Stomach (tissue), 8 donors: ENCODE measurements at regions not wholly inside any gene's neighbourhood (a gene's known extent, or its start where the extent isn't known, plus 50 kb on each side); places are given as distances from the start of the nearest gene placed in this dataset.

ENCODE experiments used
- DNase-seq, 2 donors: peaks; one replicate each; pipeline versions ENCODE4 v3.0.0 to v3.0.0-alpha.2; 2013 to 2019
- H3K27ac ChIP-seq, 5 donors: fragments of 200-600 bp in 4 of 5; sonication (generic) in 4 of 5; one replicate each; pipeline ENCODE4 v1.5.1; 2013 to 2019; ENCODE audit warnings: mild to moderate bottlenecking in 1 of 5, moderate library complexity in 1 of 5
- H3K27me3 ChIP-seq, 3 donors: fragments of 200-600 bp; sonication (generic); one replicate each; pipeline ENCODE4 v1.5.1; 2017 to 2019; ENCODE audit warnings: mixed run types in 1 of 3
- H3K36me3 ChIP-seq, 4 donors: fragments of 200-600 bp; sonication (generic); 1 replicate in 3 of 4; 2 replicates in 1 of 4; pipeline ENCODE4 v1.5.1; 2016 to 2019
- H3K4me1 ChIP-seq, 4 donors: fragments of 200-600 bp; sonication (generic); one replicate each; pipeline ENCODE4 v1.5.1; 2016 to 2019
- H3K4me3 ChIP-seq, 4 donors: fragments of 200-600 bp; sonication (generic) in 3 of 4; one replicate each; pipeline ENCODE4 v1.5.1; 2016 to 2019; ENCODE audit warnings: mild to moderate bottlenecking in 1 of 4
- H3K9me3 ChIP-seq, 4 donors: fragments of 200-600 bp; sonication (generic); one replicate each; pipeline ENCODE4 v1.5.1; 2016 to 2019
- EP300 ChIP-seq: sonication (generic); formaldehyde crosslinking; IDR thresholded peaks from one replicate; pipeline ENCODE4 v1.6.1; 2017; ENCODE audit warnings: antibody characterized with exemption
- POLR2A ChIP-seq, 4 donors: fragments of 450-650 bp; IDR thresholded peaks; one replicate each; pipeline ENCODE4 v1.6.1; 2016; ENCODE audit warnings: antibody characterized with exemption in 4 of 4, control low read depth in 2 of 4, mild to moderate bottlenecking in 1 of 4, moderate library complexity in 1 of 4
- POLR2AphosphoS5 ChIP-seq, 3 donors: sonication (generic); formaldehyde crosslinking; IDR thresholded peaks; one replicate each; pipeline ENCODE4 v1.6.1; 2016; ENCODE audit warnings: antibody characterized with exemption in 3 of 3
- WGBS, 5 donors: extraction: QIAGEN DNeasy Blood & Tissue Kit in 3 of 5; methylation state at CpG; one replicate each; pipeline versions ENCODE4 v1.1.5 to v1.1.7; 2013 to 2018; 5-methylcytosine and 5-hydroxymethylcytosine counted together
- intact Hi-C: fragments of 100-400 bp; cut with DNase I; formaldehyde crosslinking; loops from one replicate; pipeline ENCODE4 v1.15.1; 2023; ENCODE audit warnings: low total_unique reads
- TF ChIP-seq, protein P1 (sequence below), 7 experiments: fragments of 450-650 bp in 4 of 7; fragments of 200-600 bp in 3 of 7; sonication (generic) in 3 of 7; IDR thresholded peaks; one replicate each; pipeline ENCODE4 v1.5.1; 2016 to 2019; ENCODE audit warnings: antibody characterized with exemption in 7 of 7, control low read depth in 2 of 7, mild to moderate bottlenecking in 1 of 7
- donor health status: healthy with polysubstance abuse.
- donor health status: Bipolar disorder and iron deficiency.
- donor health status: healthy.

DNA sequence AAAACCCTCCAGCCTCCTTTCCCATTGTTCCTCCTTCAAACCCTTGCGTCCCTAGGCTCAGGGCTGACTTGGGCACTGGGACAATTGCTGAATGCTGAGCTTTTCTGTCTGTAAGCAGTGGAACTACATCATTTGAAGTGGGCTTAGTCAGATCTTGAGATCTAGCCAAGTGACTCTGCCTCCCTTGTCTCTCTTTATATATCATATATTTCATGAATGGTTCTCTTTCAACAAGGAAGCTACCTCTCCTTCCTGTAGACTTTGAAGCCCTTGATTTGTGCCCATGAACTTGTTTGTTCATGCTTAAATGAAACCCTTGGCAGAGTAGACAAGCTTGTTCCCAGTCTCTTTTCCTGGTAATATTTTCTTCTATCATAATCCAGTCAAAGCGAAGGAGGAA lies 60.0 kb upstream of the KIF13A start:
- no peaks in the 10 kb centered on the region for H3K27me3 ChIP-seq
- no peak for DNase-seq
- 67 to 85% (median 73%) methylated on average over 2 of the region's 2 CpGs for WGBS, 5 donors
- intact Hi-C loops: no loop called here
- no peak overlapping the region for H3K4me3 ChIP-seq
- peaks cover 5 to 9% (median 7%) of the 10 kb centered on the region in 4 donors for H3K4me1 ChIP-seq
- no peak overlapping the region for H3K27ac ChIP-seq
- H3K9me3 ChIP-seq: no peaks in the 10 kb centered on the region
- no peak for TF ChIP-seq EP300
- TF ChIP-seq, protein P1, sequence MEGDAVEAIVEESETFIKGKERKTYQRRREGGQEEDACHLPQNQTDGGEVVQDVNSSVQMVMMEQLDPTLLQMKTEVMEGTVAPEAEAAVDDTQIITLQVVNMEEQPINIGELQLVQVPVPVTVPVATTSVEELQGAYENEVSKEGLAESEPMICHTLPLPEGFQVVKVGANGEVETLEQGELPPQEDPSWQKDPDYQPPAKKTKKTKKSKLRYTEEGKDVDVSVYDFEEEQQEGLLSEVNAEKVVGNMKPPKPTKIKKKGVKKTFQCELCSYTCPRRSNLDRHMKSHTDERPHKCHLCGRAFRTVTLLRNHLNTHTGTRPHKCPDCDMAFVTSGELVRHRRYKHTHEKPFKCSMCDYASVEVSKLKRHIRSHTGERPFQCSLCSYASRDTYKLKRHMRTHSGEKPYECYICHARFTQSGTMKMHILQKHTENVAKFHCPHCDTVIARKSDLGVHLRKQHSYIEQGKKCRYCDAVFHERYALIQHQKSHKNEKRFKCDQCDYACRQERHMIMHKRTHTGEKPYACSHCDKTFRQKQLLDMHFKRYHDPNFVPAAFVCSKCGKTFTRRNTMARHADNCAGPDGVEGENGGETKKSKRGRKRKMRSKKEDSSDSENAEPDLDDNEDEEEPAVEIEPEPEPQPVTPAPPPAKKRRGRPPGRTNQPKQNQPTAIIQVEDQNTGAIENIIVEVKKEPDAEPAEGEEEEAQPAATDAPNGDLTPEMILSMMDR (IDR thresholded peaks at IDR 0.05): no peak
- TF ChIP-seq POLR2AphosphoS5 (IDR thresholded peaks at IDR 0.05): no peak
- no peaks in the 10 kb centered on the region for H3K36me3 ChIP-seq

- peaks cover 5 to 11% (median 9%) of the 10 kb centered on the region in 4 donors for H3K4me1 ChIP-seq
- H3K36me3 ChIP-seq: no peaks in the 10 kb centered on the region
- H3K27me3 ChIP-seq: no peaks in the 10 kb centered on the region
- no peak for DNase-seq
- H3K27ac ChIP-seq: no peak overlapping the region
- TF ChIP-seq POLR2AphosphoS5 (IDR thresholded peaks at IDR 0.05): no peak
- TF ChIP-seq, protein P1 (IDR thresholded peaks at IDR 0.05): no peak
- no peak for TF ChIP-seq POLR2A (IDR thresholded peaks at IDR 0.05)
- no peak for TF ChIP-seq EP300
- H3K9me3 ChIP-seq: no peaks in the 10 kb centered on the region
- H3K4me3 ChIP-seq: no peak overlapping the region
- intact Hi-C loops: no loop called here
These were observed 58.1 kb upstream of the KIF13A start for GRCh38 chr6:18045507-18045906.

DNA sequence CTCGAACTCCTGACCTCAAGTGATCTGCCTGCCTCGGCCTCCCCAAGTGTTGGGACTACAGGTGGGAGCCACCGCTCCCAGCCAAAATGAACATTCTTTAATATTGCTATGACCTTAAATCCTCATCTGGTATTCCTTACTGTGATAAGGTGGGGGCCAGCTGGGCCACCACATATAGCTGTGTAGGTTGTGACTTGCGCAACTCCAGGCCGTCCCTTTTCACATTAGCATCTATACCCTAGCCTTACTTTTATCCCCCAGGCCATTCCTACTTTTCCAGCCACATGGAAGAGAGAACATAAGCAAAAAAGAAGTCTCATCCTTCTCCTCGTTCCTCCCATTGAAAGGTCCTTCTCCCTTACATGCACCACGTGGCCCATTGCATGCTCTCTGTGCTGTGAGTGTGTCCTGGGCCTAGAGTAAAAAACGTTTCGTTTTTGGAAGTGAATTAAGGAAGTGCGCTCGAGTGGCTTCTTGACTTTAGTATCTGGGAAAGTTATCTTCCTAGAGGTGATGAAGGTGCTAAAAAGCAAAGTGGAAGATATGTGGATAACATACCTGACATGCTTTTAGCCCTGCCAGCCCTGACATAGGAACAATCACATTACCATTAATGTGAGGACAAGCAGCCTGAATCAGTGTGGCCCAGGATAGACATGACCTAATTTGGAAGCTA lies 56.8 kb upstream of the KIF13A start:
- peaks cover 5 to 11% (median 9%) of the 10 kb centered on the region in 4 donors for H3K4me1 ChIP-seq
- no peak for TF ChIP-seq POLR2AphosphoS5 (IDR thresholded peaks at IDR 0.05)
- TF ChIP-seq POLR2A (IDR thresholded peaks at IDR 0.05): no peak
- TF ChIP-seq, protein P1 (IDR thresholded peaks at IDR 0.05): no peak
- no peak for TF ChIP-seq EP300
- H3K9me3 ChIP-seq: no peaks in the 10 kb centered on the region
- intact Hi-C loops: no loop called here
- 78 to 90% (median 86%) methylated on average over 11 of the region's 11 CpGs for WGBS, 5 donors
- H3K27me3 ChIP-seq: no peaks in the 10 kb centered on the region
- H3K36me3 ChIP-seq: no peaks in the 10 kb centered on the region
- H3K27ac ChIP-seq: no peak overlapping the region
- DNase-seq: no peak
- no peak overlapping the region for H3K4me3 ChIP-seq

- 79 to 88% (median 84%) methylated on average over 8 of the region's 8 CpGs for WGBS, 5 donors
- Histone ChIP-seq H3K27ac (peak overlapping the region in 4 of 5 donors; percentile 10 to 49 (median 16)), H3K9me3 (no peaks in the 10 kb centered on the region), H3K27me3 (no peaks in the 10 kb centered on the region), H3K4me3 (no peak overlapping the region), H3K4me1 (peaks cover 5 to 11% (median 9%) of the 10 kb centered on the region in 4 donors), H3K36me3 (no peaks in the 10 kb centered on the region)
- TF ChIP-seq POLR2AphosphoS5 (IDR thresholded peaks at IDR 0.05): no peak
- TF ChIP-seq EP300: no peak
- TF ChIP-seq, protein P1 (IDR thresholded peaks at IDR 0.05): no peak
- no peak for TF ChIP-seq POLR2A (IDR thresholded peaks at IDR 0.05)
- intact Hi-C loops: no loop called here
- DNase-seq: no peak
These were observed 55.2 kb upstream of the KIF13A start for GRCh38 chr6:18042536-18043145.
